Activated CD8-positive, alpha-beta memory T cell treated with anti-CD3 and anti-CD28 coated beads for 36 hours (primary cell): ENCODE measurements at regions not wholly inside any gene's neighbourhood (a gene's known extent, or its start where the extent isn't known, plus 50 kb on each side); places are given as distances from the start of the nearest gene placed in this dataset.
"Not testable (repeated sequence)": the region's sequence is repeated elsewhere in the genome, so short reads cannot be mapped to it uniquely, and the experiment has no call there.

ENCODE experiments used
- CTCF ChIA-PET: fragments of 350-600 bp; sonication (Branson Sonifier 250); formaldehyde crosslinking; loops from one replicate; lab custom pipeline; 2021; ENCODE audit warnings: antibody characterized with exemption; lab: Charles Lee
- POLR2A ChIA-PET: fragments of 350-600 bp; sonication (Branson Sonifier 250); formaldehyde crosslinking; loops from one replicate; lab custom pipeline; 2021; ENCODE audit warnings: antibody characterized with exemption; lab: Charles Lee

- CTCF ChIA-PET, result no interaction called here
Measured at GRCh38 chr5:122586351-122586750, 188.5 kb upstream of the SNX2 start.

GRCh38 chr5:122591828-122592227 is 183.1 kb upstream of the SNX2 start:
- ChIA-PET POLR2A (no interaction called here), CTCF (no interaction called here)

More at GRCh38 chr5:122586351-122586750, 188.5 kb upstream of the SNX2 start:
- POLR2A ChIA-PET, result no interaction called here

- ChIA-PET POLR2A (no interaction called here), CTCF (no interaction called here)
Measured at GRCh38 chr5:122599000-122599399, 175.9 kb upstream of the SNX2 start.

- POLR2A ChIA-PET, result no interaction called here
- CTCF ChIA-PET, result no interaction called here
Measured at GRCh38 chr5:122600924-122601323, 174.0 kb upstream of the SNX2 start.

GRCh38 chr5:122602700-122603099 is 172.2 kb upstream of the SNX2 start:
- CTCF ChIA-PET, result no interaction called here
- POLR2A ChIA-PET, result no interaction called here

GRCh38 chr5:122605236-122605635 is 169.6 kb upstream of the SNX2 start:
- ChIA-PET POLR2A (no interaction called here), CTCF (no interaction called here)

- POLR2A ChIA-PET, result no interaction called here
- CTCF ChIA-PET, result no interaction called here
Measured at GRCh38 chr5:122607818-122608217, 167.1 kb upstream of the SNX2 start.

- ChIA-PET CTCF (no interaction called here), POLR2A (no interaction called here)
Measured at GRCh38 chr5:122608222-122608621, 166.7 kb upstream of the SNX2 start.

- ChIA-PET POLR2A (no interaction called here), CTCF (no interaction called here)
Measured at GRCh38 chr5:122611406-122611805, 163.5 kb upstream of the SNX2 start.

GRCh38 chr5:122612901-122613300 is 162.0 kb upstream of the SNX2 start:
- ChIA-PET CTCF (no interaction called here), POLR2A (no interaction called here)

GRCh38 chr5:122615146-122615545 is 159.7 kb upstream of the SNX2 start:
- CTCF ChIA-PET, result no interaction called here

GRCh38 chr5:122615832-122616231 is 159.0 kb upstream of the SNX2 start:
- CTCF ChIA-PET, result no interaction called here
- POLR2A ChIA-PET, result no interaction called here

More at GRCh38 chr5:122615146-122615545, 159.7 kb upstream of the SNX2 start:
- POLR2A ChIA-PET, result no interaction called here

GRCh38 chr5:122618046-122618445 is 156.8 kb upstream of the SNX2 start:
- CTCF ChIA-PET, POLR2A ChIA-PET: not testable (repeated sequence)

- POLR2A ChIA-PET, CTCF ChIA-PET: not testable (repeated sequence)
Measured at GRCh38 chr5:122620768-122621167, 154.1 kb upstream of the SNX2 start.

GRCh38 chr5:122628714-122629113 is 146.2 kb upstream of the SNX2 start:
- POLR2A ChIA-PET, CTCF ChIA-PET: not testable (repeated sequence)

GRCh38 chr5:122629121-122629677 is 145.7 kb upstream of the SNX2 start:
- CTCF ChIA-PET, result no interaction called here
- POLR2A ChIA-PET, result no interaction called here

- ChIA-PET CTCF (no interaction called here), POLR2A (no interaction called here)
Measured at GRCh38 chr5:122638581-122638980, 136.3 kb upstream of the SNX2 start.

- ChIA-PET CTCF (no interaction called here), POLR2A (no interaction called here)
Measured at GRCh38 chr5:122639033-122639432, 135.8 kb upstream of the SNX2 start.

- POLR2A ChIA-PET, result no interaction called here
Measured at GRCh38 chr5:122639864-122640263, 135.0 kb upstream of the SNX2 start.

GRCh38 chr5:122649080-122649479 is 125.8 kb upstream of the SNX2 start:
- POLR2A ChIA-PET, result no interaction called here
- CTCF ChIA-PET, result no interaction called here

More at GRCh38 chr5:122639864-122640263, 135.0 kb upstream of the SNX2 start:
- CTCF ChIA-PET, result no interaction called here

- ChIA-PET CTCF (no interaction called here), POLR2A (no interaction called here)
Measured at GRCh38 chr5:122653087-122654017, 121.5 kb upstream of the SNX2 start.
